ENCODE measurements at regions not wholly inside any gene's neighbourhood (a gene's known extent, or its start where the extent isn't known, plus 50 kb on each side); places are given as distances from the start of the nearest gene placed in this dataset.

DNA sequence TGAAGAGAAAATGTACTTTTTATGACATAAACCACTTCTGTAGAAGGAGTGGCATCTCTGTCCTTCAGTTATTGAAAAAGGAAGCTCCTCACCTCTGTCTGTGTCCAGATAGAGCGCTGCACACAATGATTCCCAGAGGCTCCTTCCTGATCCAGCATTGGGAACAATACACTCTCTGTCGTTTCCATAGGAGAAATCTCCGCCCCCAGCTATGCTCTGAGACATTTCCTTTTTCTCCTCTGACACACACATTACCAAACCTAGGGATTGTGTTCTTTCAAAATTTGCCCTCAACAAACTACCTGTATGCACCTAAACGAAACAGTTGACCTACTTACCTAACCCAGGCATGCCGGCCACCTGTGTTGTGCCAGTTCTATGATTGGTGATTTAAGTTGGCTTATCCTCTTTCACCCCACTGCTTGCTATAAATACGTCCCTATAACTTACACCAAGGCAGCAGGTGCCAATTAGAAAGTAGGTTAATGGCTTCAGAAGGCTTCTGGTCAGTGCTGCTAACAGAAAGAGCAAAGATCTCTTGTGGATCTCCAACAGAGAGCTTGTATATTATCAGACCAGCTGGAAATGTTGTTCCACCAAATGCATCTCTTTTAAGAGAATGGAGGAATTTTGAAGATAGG is 140.1 kb upstream of the JCAD start:
- DNase-seq (ENCODE audit: low spot score) (no peak), ATAC-seq (no peak)
- ChIA-PET POLR2A (interaction anchor here (0.6 kb wide), 1 partner anchor 465 kb away, joined by 5 read pairs; no protein-coding TSS in a partner anchor), CTCF (interaction anchor here (1.1 kb wide), 1 partner anchor 197 kb away, joined by 4 read pairs; no protein-coding TSS in a partner anchor)
- TF ChIP-seq SOX15 (CRISPR knock-in tag; IDR thresholded peaks at IDR 0.05) (no peak), TCF7 (CRISPR knock-in tag; IDR thresholded peaks at IDR 0.05; ENCODE audit: low read depth) (no peak), NR2C2 (CRISPR knock-in tag; IDR thresholded peaks at IDR 0.05) (no peak), NFYB (CRISPR knock-in tag; conservative IDR thresholded peaks at IDR 0.05; ENCODE audit: low read depth) (no peak), JAZF1 (CRISPR knock-in tag; IDR thresholded peaks at IDR 0.05) (no peak), ELF4 (CRISPR knock-in tag; IDR thresholded peaks at IDR 0.05; ENCODE audit: low read depth) (no peak)
- TF ChIP-seq, protein P1, sequence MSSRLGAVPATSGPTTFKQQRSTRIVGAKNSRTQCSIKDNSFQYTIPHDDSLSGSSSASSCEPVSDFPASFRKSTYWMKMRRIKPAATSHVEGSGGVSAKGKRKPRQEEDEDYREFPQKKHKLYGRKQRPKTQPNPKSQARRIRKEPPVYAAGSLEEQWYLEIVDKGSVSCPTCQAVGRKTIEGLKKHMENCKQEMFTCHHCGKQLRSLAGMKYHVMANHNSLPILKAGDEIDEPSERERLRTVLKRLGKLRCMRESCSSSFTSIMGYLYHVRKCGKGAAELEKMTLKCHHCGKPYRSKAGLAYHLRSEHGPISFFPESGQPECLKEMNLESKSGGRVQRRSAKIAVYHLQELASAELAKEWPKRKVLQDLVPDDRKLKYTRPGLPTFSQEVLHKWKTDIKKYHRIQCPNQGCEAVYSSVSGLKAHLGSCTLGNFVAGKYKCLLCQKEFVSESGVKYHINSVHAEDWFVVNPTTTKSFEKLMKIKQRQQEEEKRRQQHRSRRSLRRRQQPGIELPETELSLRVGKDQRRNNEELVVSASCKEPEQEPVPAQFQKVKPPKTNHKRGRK (CRISPR knock-in tag; IDR thresholded peaks at IDR 0.05; ENCODE audit: borderline replicate concordance) = no peak
- TF ChIP-seq, protein P2, sequence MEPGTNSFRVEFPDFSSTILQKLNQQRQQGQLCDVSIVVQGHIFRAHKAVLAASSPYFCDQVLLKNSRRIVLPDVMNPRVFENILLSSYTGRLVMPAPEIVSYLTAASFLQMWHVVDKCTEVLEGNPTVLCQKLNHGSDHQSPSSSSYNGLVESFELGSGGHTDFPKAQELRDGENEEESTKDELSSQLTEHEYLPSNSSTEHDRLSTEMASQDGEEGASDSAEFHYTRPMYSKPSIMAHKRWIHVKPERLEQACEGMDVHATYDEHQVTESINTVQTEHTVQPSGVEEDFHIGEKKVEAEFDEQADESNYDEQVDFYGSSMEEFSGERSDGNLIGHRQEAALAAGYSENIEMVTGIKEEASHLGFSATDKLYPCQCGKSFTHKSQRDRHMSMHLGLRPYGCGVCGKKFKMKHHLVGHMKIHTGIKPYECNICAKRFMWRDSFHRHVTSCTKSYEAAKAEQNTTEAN (CRISPR knock-in tag; IDR thresholded peaks at IDR 0.05) = no peak
- TF ChIP-seq, protein P3, sequence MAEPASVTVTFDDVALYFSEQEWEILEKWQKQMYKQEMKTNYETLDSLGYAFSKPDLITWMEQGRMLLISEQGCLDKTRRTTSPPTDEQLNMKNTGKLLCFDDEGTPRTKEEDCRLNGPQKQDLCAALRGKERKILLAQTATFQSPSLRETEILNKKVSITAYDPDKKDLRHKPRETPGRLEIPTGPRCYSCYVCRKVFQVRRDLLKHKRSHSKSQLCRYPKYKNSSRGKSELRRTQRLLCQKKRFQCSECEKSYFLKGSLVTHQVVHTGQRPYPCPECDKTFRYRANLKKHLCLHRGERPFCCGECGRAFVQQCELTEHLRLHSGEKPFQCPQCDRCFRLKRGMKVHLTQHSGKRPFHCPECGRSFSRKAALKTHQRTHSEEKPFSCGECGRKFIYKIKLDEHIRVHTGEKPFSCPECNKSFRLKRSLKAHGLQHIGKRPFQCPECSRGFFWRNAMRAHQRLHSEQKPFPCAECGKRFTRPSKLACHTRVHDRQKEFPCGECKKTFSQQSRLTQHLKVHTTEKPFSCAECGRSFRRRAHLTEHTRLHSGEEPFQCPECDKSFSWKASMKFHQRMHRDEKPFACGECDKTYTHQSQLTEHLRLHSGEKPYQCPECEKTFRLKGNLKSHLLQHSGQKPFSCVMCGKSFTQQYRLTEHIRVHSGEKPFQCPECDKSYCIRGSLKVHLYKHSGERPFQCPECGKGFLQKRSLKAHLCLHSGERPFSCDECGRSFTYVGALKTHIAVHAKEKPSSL (CRISPR knock-in tag; conservative IDR thresholded peaks at IDR 0.05) = no peak
- TF ChIP-seq, protein P4, sequence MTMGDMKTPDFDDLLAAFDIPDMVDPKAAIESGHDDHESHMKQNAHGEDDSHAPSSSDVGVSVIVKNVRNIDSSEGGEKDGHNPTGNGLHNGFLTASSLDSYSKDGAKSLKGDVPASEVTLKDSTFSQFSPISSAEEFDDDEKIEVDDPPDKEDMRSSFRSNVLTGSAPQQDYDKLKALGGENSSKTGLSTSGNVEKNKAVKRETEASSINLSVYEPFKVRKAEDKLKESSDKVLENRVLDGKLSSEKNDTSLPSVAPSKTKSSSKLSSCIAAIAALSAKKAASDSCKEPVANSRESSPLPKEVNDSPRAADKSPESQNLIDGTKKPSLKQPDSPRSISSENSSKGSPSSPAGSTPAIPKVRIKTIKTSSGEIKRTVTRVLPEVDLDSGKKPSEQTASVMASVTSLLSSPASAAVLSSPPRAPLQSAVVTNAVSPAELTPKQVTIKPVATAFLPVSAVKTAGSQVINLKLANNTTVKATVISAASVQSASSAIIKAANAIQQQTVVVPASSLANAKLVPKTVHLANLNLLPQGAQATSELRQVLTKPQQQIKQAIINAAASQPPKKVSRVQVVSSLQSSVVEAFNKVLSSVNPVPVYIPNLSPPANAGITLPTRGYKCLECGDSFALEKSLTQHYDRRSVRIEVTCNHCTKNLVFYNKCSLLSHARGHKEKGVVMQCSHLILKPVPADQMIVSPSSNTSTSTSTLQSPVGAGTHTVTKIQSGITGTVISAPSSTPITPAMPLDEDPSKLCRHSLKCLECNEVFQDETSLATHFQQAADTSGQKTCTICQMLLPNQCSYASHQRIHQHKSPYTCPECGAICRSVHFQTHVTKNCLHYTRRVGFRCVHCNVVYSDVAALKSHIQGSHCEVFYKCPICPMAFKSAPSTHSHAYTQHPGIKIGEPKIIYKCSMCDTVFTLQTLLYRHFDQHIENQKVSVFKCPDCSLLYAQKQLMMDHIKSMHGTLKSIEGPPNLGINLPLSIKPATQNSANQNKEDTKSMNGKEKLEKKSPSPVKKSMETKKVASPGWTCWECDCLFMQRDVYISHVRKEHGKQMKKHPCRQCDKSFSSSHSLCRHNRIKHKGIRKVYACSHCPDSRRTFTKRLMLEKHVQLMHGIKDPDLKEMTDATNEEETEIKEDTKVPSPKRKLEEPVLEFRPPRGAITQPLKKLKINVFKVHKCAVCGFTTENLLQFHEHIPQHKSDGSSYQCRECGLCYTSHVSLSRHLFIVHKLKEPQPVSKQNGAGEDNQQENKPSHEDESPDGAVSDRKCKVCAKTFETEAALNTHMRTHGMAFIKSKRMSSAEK (CRISPR knock-in tag; IDR thresholded peaks at IDR 0.05; ENCODE audit: borderline replicate concordance) = no peak
- TF ChIP-seq, protein P5, sequence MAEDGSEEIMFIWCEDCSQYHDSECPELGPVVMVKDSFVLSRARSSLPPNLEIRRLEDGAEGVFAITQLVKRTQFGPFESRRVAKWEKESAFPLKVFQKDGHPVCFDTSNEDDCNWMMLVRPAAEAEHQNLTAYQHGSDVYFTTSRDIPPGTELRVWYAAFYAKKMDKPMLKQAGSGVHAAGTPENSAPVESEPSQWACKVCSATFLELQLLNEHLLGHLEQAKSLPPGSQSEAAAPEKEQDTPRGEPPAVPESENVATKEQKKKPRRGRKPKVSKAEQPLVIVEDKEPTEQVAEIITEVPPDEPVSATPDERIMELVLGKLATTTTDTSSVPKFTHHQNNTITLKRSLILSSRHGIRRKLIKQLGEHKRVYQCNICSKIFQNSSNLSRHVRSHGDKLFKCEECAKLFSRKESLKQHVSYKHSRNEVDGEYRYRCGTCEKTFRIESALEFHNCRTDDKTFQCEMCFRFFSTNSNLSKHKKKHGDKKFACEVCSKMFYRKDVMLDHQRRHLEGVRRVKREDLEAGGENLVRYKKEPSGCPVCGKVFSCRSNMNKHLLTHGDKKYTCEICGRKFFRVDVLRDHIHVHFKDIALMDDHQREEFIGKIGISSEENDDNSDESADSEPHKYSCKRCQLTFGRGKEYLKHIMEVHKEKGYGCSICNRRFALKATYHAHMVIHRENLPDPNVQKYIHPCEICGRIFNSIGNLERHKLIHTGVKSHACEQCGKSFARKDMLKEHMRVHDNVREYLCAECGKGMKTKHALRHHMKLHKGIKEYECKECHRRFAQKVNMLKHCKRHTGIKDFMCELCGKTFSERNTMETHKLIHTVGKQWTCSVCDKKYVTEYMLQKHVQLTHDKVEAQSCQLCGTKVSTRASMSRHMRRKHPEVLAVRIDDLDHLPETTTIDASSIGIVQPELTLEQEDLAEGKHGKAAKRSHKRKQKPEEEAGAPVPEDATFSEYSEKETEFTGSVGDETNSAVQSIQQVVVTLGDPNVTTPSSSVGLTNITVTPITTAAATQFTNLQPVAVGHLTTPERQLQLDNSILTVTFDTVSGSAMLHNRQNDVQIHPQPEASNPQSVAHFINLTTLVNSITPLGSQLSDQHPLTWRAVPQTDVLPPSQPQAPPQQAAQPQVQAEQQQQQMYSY (CRISPR knock-in tag; IDR thresholded peaks at IDR 0.05) = no peak
- TF ChIP-seq, protein P6, sequence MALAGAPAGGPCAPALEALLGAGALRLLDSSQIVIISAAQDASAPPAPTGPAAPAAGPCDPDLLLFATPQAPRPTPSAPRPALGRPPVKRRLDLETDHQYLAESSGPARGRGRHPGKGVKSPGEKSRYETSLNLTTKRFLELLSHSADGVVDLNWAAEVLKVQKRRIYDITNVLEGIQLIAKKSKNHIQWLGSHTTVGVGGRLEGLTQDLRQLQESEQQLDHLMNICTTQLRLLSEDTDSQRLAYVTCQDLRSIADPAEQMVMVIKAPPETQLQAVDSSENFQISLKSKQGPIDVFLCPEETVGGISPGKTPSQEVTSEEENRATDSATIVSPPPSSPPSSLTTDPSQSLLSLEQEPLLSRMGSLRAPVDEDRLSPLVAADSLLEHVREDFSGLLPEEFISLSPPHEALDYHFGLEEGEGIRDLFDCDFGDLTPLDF (CRISPR knock-in tag; IDR thresholded peaks at IDR 0.05) = no peak
- TF ChIP-seq, protein P7, sequence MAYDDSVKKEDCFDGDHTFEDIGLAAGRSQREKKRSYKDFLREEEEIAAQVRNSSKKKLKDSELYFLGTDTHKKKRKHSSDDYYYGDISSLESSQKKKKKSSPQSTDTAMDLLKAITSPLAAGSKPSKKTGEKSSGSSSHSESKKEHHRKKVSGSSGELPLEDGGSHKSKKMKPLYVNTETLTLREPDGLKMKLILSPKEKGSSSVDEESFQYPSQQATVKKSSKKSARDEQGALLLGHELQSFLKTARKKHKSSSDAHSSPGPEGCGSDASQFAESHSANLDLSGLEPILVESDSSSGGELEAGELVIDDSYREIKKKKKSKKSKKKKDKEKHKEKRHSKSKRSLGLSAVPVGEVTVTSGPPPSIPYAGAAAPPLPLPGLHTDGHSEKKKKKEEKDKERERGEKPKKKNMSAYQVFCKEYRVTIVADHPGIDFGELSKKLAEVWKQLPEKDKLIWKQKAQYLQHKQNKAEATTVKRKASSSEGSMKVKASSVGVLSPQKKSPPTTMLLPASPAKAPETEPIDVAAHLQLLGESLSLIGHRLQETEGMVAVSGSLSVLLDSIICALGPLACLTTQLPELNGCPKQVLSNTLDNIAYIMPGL (CRISPR knock-in tag; IDR thresholded peaks at IDR 0.05) = no peak
- TF ChIP-seq, protein P8, sequence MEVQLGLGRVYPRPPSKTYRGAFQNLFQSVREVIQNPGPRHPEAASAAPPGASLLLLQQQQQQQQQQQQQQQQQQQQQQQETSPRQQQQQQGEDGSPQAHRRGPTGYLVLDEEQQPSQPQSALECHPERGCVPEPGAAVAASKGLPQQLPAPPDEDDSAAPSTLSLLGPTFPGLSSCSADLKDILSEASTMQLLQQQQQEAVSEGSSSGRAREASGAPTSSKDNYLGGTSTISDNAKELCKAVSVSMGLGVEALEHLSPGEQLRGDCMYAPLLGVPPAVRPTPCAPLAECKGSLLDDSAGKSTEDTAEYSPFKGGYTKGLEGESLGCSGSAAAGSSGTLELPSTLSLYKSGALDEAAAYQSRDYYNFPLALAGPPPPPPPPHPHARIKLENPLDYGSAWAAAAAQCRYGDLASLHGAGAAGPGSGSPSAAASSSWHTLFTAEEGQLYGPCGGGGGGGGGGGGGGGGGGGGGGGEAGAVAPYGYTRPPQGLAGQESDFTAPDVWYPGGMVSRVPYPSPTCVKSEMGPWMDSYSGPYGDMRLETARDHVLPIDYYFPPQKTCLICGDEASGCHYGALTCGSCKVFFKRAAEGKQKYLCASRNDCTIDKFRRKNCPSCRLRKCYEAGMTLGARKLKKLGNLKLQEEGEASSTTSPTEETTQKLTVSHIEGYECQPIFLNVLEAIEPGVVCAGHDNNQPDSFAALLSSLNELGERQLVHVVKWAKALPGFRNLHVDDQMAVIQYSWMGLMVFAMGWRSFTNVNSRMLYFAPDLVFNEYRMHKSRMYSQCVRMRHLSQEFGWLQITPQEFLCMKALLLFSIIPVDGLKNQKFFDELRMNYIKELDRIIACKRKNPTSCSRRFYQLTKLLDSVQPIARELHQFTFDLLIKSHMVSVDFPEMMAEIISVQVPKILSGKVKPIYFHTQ (CRISPR knock-in tag; IDR thresholded peaks at IDR 0.05) = no peak
- TF ChIP-seq, protein P9, sequence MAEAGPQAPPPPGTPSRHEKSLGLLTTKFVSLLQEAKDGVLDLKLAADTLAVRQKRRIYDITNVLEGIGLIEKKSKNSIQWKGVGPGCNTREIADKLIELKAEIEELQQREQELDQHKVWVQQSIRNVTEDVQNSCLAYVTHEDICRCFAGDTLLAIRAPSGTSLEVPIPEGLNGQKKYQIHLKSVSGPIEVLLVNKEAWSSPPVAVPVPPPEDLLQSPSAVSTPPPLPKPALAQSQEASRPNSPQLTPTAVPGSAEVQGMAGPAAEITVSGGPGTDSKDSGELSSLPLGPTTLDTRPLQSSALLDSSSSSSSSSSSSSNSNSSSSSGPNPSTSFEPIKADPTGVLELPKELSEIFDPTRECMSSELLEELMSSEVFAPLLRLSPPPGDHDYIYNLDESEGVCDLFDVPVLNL (CRISPR knock-in tag; IDR thresholded peaks at IDR 0.05; ENCODE audit: borderline replicate concordance, low read depth) = no peak
- Mint-ChIP-seq H3K9me3 (peaks cover 17% of the 10 kb centered on the region), H3K4me3 (no peak overlapping the region), H3K4me1 (no peaks in the 10 kb centered on the region), H3K27ac (no peak overlapping the region), H3K27me3 (ENCODE audit: low read depth) (no peaks in the 10 kb centered on the region), H3K36me3 (0 out of 2 replicates have a peak, but pooled peaks cover 5% of the 10 kb centered on the region)
